ENCODE measurements at regions not wholly inside any gene's neighbourhood (a gene's known extent, or its start where the extent isn't known, plus 50 kb on each side); places are given as distances from the start of the nearest gene placed in this dataset.

DNA sequence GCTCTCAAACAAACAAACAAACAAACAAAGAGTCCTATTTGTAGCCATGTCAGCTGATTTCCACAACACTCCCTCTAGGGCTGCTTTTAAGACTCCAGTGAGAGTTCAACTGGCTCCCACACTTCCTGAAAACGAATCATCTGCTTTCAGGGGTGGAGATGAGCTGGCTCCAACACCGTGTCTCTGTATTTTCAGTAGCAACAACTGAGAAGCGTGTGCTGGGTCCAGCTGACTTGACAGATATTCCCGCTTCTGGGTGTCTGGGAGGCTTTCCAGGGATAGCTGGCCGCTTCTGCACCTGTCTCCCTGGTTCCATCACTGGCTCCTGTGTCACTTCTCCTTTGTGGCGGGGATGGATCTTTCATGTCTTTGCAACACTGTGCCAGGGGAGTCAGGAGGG, 272.5 kb upstream of the SOX4 start:
- no peak for DNase-seq
- no peaks in the 10 kb centered on the region for H3K27me3 ChIP-seq (ENCODE audit: control insufficient read depth in 3 of 3, insufficient read depth in 3 of 3, low read length in 2 of 3)
- H3K27ac ChIP-seq (ENCODE audit: low read depth in 1 of 2, low read length in 1 of 2) = no peak overlapping the region
- H3K9me3 ChIP-seq (ENCODE audit: control insufficient read depth in 4 of 4, insufficient read depth in 3 of 4, low read length in 3 of 4) = no peaks in the 10 kb centered on the region
- H3K36me3 ChIP-seq (ENCODE audit: control insufficient read depth in 4 of 4, insufficient read depth in 4 of 4, low read length in 4 of 4) = no peaks in the 10 kb centered on the region
- H3K4me3 ChIP-seq = no peak overlapping the region
- ATAC-seq (ENCODE audit: insufficient read depth, low FRiP score) = no peak
- TF ChIP-seq, protein P1, sequence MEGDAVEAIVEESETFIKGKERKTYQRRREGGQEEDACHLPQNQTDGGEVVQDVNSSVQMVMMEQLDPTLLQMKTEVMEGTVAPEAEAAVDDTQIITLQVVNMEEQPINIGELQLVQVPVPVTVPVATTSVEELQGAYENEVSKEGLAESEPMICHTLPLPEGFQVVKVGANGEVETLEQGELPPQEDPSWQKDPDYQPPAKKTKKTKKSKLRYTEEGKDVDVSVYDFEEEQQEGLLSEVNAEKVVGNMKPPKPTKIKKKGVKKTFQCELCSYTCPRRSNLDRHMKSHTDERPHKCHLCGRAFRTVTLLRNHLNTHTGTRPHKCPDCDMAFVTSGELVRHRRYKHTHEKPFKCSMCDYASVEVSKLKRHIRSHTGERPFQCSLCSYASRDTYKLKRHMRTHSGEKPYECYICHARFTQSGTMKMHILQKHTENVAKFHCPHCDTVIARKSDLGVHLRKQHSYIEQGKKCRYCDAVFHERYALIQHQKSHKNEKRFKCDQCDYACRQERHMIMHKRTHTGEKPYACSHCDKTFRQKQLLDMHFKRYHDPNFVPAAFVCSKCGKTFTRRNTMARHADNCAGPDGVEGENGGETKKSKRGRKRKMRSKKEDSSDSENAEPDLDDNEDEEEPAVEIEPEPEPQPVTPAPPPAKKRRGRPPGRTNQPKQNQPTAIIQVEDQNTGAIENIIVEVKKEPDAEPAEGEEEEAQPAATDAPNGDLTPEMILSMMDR (IDR thresholded peaks at IDR 0.05; ENCODE audit: control extremely low read depth, extremely low read depth) = no peak
- 78 to 82% methylated on average over 6 of the region's 6 CpGs for WGBS, 2 donors
- no peak overlapping the region for H3K9ac ChIP-seq (ENCODE audit: insufficient read depth in 1 of 2, low read length in 2 of 2)
- H3K4me1 ChIP-seq (ENCODE audit: control insufficient read depth in 5 of 5, insufficient read depth in 5 of 5, low read length in 5 of 5) = no peaks in the 10 kb centered on the region

DNA sequence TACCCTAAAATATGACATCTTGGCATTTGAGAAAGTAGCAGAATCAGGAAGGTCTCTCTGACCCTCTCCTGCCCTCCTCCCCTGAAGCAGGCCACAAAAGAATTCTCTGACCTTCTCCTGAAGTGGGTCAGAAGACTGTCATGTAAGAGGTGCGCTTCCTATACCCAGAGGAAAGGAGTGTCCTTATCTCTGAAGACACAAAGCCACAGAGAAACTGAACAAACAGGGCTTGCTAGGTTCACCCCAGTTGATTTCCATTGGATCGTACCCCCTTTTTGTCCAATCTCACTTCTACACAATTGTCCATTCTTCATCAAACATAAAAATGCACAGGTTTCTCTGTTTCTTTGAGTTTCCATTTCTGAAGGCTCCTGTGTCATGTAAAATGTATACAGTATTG, 272.0 kb upstream of the SOX4 start:
- ATAC-seq (ENCODE audit: insufficient read depth, low FRiP score) = no peak
- Histone ChIP-seq H3K27me3 (ENCODE audit: control insufficient read depth in 3 of 3, insufficient read depth in 3 of 3, low read length in 2 of 3) (no peaks in the 10 kb centered on the region), H3K4me3 (no peak overlapping the region), H3K36me3 (ENCODE audit: control insufficient read depth in 4 of 4, insufficient read depth in 4 of 4, low read length in 4 of 4) (no peaks in the 10 kb centered on the region), H3K4me1 (ENCODE audit: control insufficient read depth in 5 of 5, insufficient read depth in 5 of 5, low read length in 5 of 5) (no peaks in the 10 kb centered on the region), H3K9me3 (ENCODE audit: control insufficient read depth in 4 of 4, insufficient read depth in 3 of 4, low read length in 3 of 4) (no peaks in the 10 kb centered on the region), H3K9ac (ENCODE audit: insufficient read depth in 1 of 2, low read length in 2 of 2) (no peak overlapping the region), H3K27ac (ENCODE audit: low read depth in 1 of 2, low read length in 1 of 2) (no peak overlapping the region)
- WGBS, 2 donors = 94% methylated on average over 2 of the region's 2 CpGs
- DNase-seq = no peak
- TF ChIP-seq, protein P1 (IDR thresholded peaks at IDR 0.05; ENCODE audit: control extremely low read depth, extremely low read depth) = no peak

DNA sequence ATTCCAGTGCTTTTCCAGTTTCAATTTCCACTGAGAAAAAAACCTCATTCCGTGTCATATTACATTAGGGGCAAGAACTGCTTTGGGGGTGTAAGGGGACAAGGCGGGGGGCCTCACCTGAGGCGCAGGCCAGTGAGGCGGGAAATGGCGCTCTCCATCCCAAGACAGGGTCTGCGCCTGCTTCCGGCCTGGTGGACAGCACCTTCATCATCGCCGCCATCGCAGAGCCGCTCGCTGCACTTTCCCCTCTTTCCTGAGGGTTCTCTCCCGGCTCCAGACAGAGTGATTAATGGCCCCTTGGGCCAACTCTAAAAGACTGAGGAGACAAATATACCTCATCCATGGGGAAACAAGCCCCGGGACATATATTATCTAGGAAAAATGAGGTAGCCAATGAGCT, 270.0 kb upstream of the SOX4 start:
- Histone ChIP-seq H3K36me3 (ENCODE audit: control insufficient read depth in 4 of 4, insufficient read depth in 4 of 4, low read length in 4 of 4) (no peaks in the 10 kb centered on the region), H3K4me3 (no peak overlapping the region), H3K9ac (ENCODE audit: insufficient read depth in 1 of 2, low read length in 2 of 2) (no peak overlapping the region), H3K27me3 (ENCODE audit: control insufficient read depth in 3 of 3, insufficient read depth in 3 of 3, low read length in 2 of 3) (no peaks in the 10 kb centered on the region), H3K9me3 (ENCODE audit: control insufficient read depth in 4 of 4, insufficient read depth in 3 of 4, low read length in 3 of 4) (no peaks in the 10 kb centered on the region), H3K4me1 (ENCODE audit: control insufficient read depth in 5 of 5, insufficient read depth in 5 of 5, low read length in 5 of 5) (no peaks in the 10 kb centered on the region), H3K27ac (ENCODE audit: low read depth in 1 of 2, low read length in 1 of 2) (no peak overlapping the region)
- 86 to 96% methylated on average over 14 of the region's 14 CpGs for WGBS, 2 donors
- no peak for ATAC-seq (ENCODE audit: insufficient read depth, low FRiP score)
- TF ChIP-seq, protein P1 (IDR thresholded peaks at IDR 0.05; ENCODE audit: control extremely low read depth, extremely low read depth) = no peak
- DNase-seq = no peak

- no peaks in the 10 kb centered on the region for H3K9me3 ChIP-seq (ENCODE audit: control insufficient read depth in 4 of 4, insufficient read depth in 3 of 4, low read length in 3 of 4)
- 71 to 80% methylated on average over 6 of the region's 6 CpGs for WGBS, 2 donors
- H3K4me1 ChIP-seq (ENCODE audit: control insufficient read depth in 5 of 5, insufficient read depth in 5 of 5, low read length in 5 of 5) = no peaks in the 10 kb centered on the region
- no peak overlapping the region for H3K4me3 ChIP-seq
- TF ChIP-seq, protein P1 (IDR thresholded peaks at IDR 0.05; ENCODE audit: control extremely low read depth, extremely low read depth) = no peak
- no peaks in the 10 kb centered on the region for H3K36me3 ChIP-seq (ENCODE audit: control insufficient read depth in 4 of 4, insufficient read depth in 4 of 4, low read length in 4 of 4)
- no peak overlapping the region for H3K27ac ChIP-seq (ENCODE audit: low read depth in 1 of 2, low read length in 1 of 2)
- H3K27me3 ChIP-seq (ENCODE audit: control insufficient read depth in 3 of 3, insufficient read depth in 3 of 3, low read length in 2 of 3) = no peaks in the 10 kb centered on the region
- no peak for DNase-seq
- H3K9ac ChIP-seq (ENCODE audit: insufficient read depth in 1 of 2, low read length in 2 of 2) = no peak overlapping the region
- ATAC-seq (ENCODE audit: insufficient read depth, low FRiP score) = no peak
These were observed 268.2 kb upstream of the SOX4 start for GRCh38 chr6:21325201-21325856.

Data from lung (tissue), 11 donors.